ENCODE measurements at regions not wholly inside any gene's neighbourhood (a gene's known extent, or its start where the extent isn't known, plus 50 kb on each side); places are given as distances from the start of the nearest gene placed in this dataset.

- H3K4me3 ChIP-seq (ENCODE audit: low read depth, low read length), result no peak overlapping the region
- no peak for TF ChIP-seq CTCF (IDR thresholded peaks at IDR 0.05; ENCODE audit: insufficient read depth, low read depth, low read length, missing control alignments)
- no peak for DNase-seq (ENCODE audit: low read depth)
These were observed 978.9 kb upstream of the NXPH2 start for GRCh38 chr2:139759000-139759505.

GRCh38 chr2:139746901-139747300 lies 966.7 kb upstream of the NXPH2 start:
- no peak overlapping the region for H3K4me3 ChIP-seq (ENCODE audit: low read depth, low read length)
- DNase-seq (ENCODE audit: low read depth), result no peak
- no peak for TF ChIP-seq CTCF (IDR thresholded peaks at IDR 0.05; ENCODE audit: insufficient read depth, low read depth, low read length, missing control alignments)

- no peak overlapping the region for H3K4me3 ChIP-seq (ENCODE audit: low read depth, low read length)
- no peak for TF ChIP-seq CTCF (IDR thresholded peaks at IDR 0.05; ENCODE audit: insufficient read depth, low read depth, low read length, missing control alignments)
- DNase-seq (ENCODE audit: low read depth), result no peak
These were observed 964.1 kb upstream of the NXPH2 start for GRCh38 chr2:139744273-139744672.

GRCh38 chr2:139742216-139743172 lies 962.3 kb upstream of the NXPH2 start:
- DNase-seq (ENCODE audit: low read depth), result no peak
- no peak for TF ChIP-seq CTCF (IDR thresholded peaks at IDR 0.05; ENCODE audit: insufficient read depth, low read depth, low read length, missing control alignments)
- no peak overlapping the region for H3K4me3 ChIP-seq (ENCODE audit: low read depth, low read length)

GRCh38 chr2:139737659-139738058 lies 957.5 kb upstream of the NXPH2 start:
- DNase-seq (ENCODE audit: low read depth), result no peak
- TF ChIP-seq CTCF (IDR thresholded peaks at IDR 0.05; ENCODE audit: insufficient read depth, low read depth, low read length, missing control alignments), result no peak
- H3K4me3 ChIP-seq (ENCODE audit: low read depth, low read length), result no peak overlapping the region

GRCh38 chr2:139730197-139730596 lies 950.0 kb upstream of the NXPH2 start:
- H3K4me3 ChIP-seq (ENCODE audit: low read depth, low read length), result no peak overlapping the region
- DNase-seq (ENCODE audit: low read depth), result no peak
- TF ChIP-seq CTCF (IDR thresholded peaks at IDR 0.05; ENCODE audit: insufficient read depth, low read depth, low read length, missing control alignments), result no peak

All from GM12865 (cell line).